ENCODE measurements at regions not wholly inside any gene's neighbourhood (a gene's known extent, or its start where the extent isn't known, plus 50 kb on each side); places are given as distances from the start of the nearest gene placed in this dataset.
A peak's percentile ranks its signal among the peaks of the same experiment; 100 is the strongest.
"Not testable (repeated sequence)": the region's sequence is repeated elsewhere in the genome, so short reads cannot be mapped to it uniquely, and the experiment has no call there.

DNA sequence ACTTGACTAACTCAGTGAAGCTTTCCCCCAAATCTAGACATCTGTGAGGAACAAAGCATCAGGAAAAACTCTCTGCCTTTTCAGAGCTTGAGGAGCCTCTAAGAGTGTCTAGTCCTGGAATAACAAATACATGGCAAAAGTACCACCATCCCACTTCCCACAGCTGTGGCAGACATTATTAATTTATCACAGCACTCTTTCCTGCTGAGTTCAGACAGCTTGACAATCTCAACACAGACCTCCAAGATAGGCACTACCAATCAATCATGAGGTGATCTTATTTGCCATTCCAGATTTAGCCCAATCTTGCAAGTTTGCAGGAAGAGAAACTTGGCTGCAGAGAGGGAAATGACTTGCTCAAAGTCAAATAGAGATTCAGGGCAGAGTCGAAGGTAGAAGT is 202.8 kb downstream of the MN1 start:
- DNase-seq (ENCODE audit: low spot score) = no peak

DNA sequence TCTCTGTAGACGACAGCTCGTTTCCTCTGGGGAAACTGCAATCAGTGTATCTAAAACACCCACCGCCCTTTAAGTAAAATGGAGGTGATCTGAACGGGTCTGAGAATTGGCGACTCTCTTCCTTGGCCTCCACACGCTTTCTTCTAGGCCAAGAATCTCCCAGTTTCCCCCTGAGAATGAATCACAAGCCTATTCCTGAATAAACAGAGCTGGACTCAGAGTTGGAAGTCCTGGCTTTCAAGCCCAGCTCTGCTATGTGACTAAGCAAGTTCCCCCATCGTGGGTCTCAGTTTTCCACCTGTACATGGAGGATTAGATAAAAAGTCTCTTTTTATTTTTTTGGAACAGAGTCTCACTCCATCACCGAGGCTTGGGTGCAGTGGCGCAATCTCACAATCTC is 200.4 kb downstream of the MN1 start:
- DNase-seq (ENCODE audit: low spot score) = no peak

DNA sequence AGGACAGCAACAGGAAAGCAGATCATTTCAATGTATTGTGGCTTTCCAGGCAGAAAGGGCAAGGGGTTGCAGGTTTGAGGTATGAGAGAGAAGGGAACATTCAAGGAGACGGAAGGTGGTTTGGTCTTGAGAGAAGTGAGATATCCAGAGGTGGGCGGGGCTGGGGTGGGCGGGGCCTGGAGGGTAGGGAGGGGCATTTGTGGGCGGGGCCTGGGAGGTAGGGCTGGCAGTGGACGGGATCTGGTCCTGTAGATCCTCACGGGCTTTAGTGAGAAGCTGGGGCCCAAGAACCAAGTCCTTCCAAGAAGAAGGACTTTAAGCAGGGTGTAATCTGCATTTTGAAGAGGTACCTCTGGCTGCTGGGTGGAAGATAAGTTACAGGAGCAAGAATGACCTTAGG is 199.2 kb downstream of the MN1 start:
- no peak for DNase-seq (ENCODE audit: low spot score)

DNA sequence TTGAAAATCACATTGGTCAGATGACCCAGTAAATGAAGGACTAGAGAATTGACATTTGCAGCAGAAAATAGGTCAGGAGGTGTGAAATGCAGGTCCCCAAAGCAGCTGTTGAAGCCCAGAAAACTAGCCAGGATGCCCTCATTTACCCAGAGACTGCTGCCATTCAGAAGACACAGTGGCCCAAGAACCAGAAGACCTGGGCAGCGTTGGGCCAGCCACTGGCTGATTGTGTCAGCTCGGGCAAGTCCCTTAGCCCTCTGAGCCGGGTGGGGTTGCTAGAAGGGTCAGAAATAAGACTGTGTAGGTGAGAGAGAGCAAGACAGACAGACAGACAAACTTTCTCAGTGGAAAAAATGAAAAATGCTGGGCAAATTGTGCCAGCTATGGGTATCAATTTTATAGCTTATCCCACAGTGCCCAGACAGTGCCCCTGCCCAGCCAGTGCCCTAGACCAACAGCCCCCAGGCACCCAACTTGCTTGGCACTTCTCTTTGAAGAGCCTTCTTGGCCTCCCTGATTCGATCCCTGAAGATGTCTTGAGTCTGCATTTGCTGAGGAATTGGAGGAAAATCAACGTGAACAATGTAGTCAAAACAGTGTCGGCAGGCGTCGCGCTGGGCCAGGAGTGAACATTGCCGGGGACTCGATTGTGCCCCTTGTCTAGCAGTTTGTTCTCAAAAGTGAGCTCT is 198.3 kb downstream of the MN1 start:
- DNase-seq (ENCODE audit: low spot score) = no peak

DNA sequence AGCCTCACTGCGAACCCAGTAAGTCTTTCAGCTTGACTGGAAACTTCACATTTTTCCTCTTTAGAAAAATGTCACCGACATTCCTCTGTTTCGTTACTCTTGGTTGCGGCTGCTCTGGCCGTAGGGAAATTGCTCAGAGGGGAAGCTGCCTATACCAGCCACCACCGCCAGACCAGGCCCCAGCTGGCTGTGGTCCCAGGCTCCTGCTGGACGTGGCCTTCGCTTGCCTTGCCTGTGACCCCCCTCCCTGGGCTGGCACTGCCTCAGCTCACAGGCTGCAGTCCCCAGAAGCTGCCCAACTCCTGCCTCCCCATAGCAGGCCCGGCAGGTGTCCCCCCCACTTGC is 197.8 kb downstream of the MN1 start:
- DNase-seq (ENCODE audit: low spot score) = no peak

DNA sequence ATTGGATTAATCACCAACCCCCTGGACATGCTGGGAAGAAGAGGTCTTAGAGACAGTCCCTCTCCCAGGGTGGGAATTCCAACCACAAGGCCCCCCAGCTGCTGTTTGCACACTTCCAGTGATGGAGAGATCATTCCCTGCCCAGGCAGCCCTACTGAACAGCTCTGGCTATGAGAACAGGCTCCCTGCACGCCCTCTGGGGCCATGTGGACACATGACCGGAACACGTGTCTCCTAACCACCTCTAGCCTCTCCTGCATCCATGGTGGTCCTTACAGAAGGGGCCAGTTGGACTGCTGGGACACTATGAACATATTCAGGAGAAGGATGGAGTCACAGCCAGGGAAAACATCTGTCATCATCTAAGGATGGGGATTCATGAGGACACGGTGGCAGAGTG is 196.2 kb downstream of the MN1 start:
- DNase-seq (ENCODE audit: low spot score) = no peak

DNA sequence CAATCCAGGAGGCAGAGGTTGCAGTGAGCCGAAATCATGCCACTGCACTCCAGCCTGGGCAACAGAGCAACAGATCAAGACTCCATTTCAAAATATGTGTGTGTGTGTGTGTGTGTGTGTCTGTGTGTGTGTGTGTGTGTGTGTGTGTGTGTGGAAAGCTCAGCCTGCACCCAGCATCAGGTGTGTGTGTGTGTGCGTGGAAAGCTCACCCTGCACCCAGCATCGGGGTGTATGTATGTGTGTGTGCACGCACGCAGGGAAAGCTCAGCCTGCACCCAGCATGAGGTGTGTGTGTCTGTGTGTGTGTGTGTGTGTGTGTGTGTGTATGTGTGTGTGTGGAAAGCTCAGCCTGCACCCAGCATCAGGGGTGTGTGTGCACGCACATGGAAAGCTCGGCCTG is 193.8 kb downstream of the MN1 start:
- DNase-seq (ENCODE audit: low spot score) = not testable (repeated sequence)

DNA sequence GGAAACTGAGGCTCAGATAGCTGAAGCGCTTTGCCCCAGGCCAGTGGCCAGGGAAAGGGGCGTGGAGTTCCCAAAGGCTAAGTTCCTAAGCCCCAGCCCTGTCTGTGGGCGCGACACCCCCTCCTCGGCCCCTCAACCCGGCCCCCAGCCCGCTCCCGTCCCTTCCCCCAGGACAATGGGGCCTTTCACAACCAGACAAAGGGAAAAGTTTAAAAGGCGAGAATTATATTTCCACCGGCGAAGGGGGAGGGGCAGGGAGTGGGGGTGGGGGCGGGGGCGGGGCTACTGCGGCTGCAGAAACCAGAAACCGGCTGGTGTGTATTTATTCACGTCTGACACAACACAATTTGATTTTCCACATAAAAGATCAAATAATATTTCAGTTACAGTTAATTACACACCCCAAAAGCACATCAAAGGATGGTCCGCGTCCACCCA is 192.1 kb downstream of the MN1 start:
- no peak for DNase-seq (ENCODE audit: low spot score)

DNA sequence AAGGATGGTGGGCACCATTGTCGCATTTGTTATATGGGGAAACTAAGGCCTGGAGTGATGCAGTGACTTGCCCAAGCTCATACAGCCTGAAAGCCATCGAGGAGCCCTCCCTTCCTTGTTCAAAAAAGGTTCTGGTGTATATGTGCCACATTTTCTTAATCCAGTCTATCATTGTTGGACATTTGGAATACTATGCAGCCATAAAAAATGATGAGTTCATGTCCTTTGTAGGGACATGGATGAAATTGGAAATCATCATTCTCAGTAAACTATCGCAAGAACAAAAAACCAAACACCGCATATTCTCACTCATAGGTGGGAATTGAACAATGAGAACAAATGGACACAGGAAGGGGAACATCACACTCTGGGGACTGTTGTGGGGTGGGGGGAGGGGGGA is 191.4 kb downstream of the MN1 start:
- DNase-seq (ENCODE audit: low spot score) = not testable (repeated sequence)

DNA sequence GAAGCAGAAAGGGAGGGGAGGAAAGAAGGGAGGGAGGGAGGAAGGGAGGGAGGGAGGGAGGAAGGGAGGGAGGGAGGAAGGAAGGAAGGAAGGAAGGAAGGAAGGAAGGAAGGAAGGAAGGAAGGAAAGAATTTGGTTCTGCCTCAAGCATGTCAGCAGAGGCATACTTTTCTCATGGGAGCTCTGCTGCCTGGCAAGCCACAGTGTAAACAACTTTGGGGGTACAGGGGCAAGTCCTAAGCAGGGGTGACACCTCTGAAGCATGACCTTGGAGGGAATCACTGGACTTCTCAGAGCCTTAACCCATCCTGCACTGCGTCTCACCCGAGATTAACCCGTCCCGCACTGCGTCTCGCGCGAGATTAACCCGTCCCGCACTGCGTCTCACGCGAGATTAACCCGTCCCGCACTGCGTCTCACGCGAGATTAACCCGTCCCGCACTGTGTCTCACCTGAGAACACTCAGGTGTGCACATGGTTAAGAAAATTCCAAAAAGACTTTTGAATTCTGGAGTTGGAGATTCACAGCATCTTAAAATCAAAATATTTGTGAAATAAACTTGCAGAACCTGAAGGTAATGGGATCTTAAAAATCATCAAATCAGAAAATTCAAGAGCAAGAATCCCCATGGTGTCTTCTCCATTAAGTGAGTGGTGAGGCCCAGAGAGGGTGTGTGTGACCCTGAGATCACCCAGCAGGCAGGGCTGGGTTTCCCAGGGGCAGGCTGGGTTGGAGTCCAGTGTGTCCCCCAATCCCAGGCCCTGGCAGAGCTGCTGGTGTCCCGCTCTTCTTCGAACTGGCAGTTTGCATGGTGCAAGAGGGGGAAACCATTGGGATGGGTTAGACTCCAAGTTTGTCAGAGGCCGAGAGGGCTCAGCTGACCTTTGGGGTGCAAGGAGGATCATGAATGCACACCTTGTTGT is 190.4 kb downstream of the MN1 start:
- DNase-seq (ENCODE audit: low spot score) = no peak

DNA sequence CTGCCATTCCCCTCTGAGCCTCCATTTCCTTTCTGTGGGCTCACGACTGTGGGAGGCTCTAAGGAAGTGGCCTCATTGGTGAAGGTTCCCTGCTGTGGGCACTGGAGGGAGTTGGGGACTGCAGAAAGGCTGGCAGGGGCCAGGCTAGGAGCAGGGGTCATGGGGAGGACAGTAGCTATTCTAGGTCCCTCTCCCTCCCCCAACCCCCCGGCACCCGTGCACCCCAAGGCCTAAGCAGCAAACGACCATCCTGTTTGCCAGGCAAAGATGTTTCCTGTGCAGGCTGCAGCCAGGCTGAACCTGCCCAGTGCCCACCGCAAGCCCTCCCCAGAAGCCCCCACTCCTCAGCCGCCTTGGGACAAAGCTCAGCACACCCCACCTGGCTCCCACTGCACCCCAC is 189.4 kb downstream of the MN1 start:
- no peak for DNase-seq (ENCODE audit: low spot score)

DNA sequence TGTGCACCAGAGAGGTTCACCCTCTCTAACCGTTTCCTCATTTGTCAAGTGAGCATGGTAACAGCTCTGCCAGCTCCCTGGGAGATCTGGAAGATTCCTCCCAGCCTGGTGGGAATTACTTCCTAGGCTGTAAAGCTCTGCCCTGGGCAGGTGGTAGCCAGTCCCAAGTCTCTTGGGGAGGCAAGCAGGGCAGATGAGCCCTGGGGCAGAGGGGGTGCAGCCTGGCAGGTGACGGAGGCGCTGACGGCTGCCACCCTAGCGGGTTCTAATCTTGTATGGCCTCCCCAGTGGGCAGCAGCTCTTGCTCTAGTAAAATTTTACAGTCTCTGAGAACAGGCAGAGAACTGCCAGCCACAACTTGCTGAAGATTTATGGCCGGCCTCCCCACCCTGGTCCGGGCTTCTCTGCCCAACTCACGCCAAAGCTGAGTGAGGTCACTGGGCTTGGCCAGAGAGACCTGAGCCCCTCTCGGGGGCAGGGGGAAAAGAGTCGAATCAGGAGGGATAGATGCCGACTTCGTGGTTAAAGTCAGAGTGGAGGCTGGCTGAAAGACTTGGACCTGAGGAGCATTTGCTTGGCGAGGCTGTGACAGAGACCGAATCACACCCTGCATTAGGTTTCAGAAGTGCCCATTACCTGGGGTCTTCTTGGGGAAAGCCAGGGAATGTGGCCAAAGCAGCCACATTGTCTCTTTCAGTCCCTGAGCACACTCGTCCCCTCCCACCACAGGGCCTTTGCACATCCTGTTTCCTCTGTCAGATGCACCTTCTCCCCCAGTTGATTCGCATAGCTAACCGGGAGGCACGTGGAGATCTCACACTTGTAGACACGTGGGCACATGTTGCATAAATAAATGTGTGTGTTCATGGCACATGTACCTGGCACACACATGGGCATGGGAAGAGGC is 188.2 kb downstream of the MN1 start:
- DNase-seq (ENCODE audit: low spot score) = no peak

DNA sequence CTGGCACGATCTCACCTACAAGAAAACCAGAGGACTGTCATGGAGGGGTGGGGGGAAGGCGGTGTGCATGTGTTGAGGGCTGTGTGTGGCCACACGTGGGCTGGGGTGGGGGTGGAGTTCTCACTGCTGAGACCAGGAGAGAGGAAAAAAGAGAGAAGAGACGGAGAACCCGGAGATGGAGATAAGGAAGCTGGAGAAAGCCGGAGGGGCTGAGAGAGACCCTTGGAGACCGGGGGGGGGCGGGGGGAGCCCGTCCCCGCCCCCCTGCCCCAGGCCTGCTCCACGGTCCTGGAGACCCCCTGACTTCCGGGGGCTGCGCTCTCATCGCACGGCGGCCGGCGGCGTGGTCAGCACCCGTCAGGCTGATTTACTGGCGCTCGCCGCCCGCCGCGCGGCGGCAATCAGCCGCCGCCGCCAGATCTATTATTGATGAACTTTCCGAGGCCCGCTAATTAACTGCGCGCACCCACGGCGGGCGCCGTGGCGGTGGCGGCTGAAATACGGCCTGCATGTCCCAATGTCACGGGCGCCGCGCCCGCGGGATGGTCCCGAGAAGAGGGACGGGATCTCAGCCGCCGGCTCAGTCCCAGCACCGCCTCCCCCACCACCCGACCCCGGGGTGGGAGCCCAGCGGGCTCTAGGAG is 187.4 kb downstream of the MN1 start:
- DNase-seq (ENCODE audit: low spot score) = no peak

DNA sequence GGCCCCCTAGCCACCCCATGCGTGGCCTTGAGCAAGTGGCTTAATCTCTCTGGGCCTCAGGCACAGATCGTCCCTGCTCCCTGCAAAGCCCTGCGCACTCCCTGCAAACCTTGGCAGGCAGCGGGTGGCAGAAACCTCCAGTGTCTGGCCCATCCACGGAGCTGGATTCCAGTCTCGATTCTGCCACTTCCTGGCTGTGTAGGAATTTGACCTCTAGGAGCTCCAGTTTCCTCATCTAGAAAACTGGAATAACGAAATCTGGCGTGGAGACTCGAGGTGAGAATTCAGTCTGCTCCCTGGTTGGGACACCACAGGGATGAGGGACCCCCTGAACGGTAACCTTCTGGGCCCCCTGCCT is 186.9 kb downstream of the MN1 start:
- DNase-seq (ENCODE audit: low spot score) = peak; percentile 49

DNA sequence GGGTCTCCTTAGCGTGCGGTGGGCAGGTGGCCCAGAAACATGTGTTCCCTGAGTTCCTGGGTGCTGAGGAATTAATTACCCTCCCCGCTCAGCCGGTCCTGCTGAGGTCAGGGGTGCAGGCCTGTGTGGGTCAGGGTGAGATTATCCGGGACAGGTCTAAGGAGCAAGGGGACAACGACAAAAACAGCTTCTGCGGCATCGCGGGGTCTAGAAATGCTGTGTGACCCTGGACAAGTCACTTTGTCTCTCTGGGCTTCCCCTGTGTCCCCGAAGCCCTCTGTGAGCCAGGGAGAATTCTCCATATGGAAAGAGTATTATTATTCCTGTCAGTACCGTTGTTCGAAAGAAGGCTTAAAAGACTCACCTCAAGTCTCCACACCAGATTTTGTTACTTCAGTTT is 186.1 kb downstream of the MN1 start:
- no peak for DNase-seq (ENCODE audit: low spot score)

DNA sequence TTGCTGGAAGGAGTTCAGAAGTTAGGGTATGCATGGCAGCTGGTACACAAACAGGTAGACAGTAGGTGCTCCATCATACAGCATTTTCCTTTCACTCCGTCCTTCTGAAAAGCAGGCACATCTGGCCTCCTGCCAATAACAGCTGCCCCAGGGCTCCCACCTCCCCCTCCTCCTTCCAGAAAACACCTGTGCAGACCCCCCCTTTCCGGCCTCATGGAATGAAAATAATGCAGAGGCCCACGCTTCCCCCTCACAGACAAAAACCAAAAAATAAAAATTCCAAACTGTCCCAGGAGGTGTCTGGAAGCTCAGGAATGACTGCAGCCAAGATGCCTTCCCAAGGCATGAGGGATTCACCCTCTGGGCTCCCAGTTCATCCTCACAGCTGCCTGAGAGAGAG is 185.5 kb downstream of the MN1 start:
- DNase-seq (ENCODE audit: low spot score) = no peak

DNA sequence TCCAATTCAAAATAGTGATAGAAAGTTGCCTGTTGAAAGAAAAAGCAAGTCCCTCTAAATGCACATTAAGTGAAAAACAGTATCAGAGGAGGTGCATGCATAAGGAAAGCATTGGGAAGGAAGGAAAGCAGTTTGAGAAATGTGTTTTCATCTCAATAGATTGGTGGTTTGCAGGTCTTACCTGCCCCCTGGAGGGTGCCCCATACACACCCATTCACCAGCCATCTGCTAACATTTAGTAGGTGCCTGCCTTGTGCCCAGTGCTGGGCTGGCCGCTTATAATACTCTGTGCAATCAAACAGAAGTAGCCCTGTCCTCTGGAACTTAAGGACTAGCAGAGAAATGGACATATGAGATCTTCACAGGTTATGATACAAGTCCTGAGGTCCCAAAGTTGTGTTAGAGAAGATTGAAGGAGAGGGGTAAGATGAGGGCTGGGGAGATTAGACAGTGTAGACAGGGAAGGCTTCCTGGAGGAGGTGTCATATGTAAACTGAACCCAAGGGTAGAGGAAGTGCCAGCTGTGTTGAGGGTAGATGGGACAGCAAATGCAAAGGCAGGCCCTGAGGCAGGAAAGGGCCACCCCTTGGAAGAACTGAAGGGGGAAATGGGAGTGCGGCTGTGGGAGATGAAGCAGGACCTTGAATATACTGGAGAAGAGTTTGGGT is 184.2 kb downstream of the MN1 start:
- no peak for DNase-seq (ENCODE audit: low spot score)

DNA sequence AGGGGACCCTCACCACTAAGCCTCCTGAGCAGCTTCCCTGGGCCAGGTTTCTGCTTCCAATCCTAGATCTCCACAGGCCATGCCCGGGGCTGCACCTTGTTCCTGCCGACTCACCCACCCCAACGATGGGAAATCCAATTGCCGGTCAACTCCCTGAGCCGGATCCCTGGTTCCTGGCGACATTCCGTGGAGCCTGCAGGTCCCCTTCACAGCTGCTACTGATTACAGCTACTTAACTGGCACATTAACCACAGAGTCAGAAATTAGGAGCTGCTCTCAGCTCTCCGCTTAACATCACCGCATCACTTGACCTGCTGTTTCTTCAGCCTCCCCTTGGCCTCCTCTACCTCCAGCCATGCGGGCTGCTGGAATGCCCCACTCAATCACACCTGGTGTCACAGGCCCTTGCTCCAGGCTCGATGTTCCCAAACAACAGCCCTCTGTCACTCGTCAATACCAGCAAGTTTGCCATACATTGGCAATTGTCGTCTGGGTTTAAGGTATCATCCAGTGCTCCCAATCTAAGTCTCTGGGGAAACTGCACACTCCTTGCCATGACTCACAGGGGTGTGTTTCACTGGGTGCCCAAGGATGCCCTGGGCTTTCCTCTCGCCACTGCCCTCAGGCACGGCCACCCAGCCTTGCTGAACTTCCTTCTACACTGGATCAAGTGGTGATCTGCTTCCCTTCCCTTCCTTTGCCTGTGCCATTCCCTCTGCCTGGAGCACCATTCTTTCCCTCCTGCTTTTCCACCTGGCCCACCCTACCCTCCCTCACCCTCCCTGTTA is 181.0 kb downstream of the MN1 start:
- DNase-seq (ENCODE audit: low spot score) = no peak

DNA sequence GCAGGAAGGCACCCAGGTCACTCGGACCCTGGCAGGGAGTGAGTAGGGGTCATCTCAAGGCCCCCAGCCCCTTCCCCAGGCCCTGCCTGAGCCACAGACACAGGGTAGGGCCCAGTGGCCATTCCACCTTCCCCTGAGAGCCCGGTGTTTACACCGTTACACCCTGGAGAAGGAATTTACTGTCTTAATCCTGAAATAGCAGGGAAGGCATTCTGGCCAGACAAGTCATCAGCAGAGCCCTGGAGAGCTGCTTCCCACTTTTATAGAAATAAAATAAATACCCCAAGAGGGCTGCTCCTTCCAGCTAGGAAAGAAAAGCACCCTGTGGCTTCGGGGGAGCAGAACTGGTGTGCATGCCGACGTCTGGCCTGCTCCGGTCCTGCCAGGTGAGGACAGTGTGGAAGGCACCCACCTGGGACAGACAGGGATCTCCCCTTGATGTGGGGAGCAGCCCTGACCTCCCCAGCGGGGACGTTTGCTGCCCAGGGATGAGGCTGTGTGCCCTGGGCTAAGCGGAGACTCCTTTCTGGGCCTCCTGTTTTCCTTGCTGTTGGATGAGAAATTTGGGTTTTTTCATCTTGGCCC is 180.0 kb downstream of the MN1 start:
- DNase-seq (ENCODE audit: low spot score) = no peak

DNA sequence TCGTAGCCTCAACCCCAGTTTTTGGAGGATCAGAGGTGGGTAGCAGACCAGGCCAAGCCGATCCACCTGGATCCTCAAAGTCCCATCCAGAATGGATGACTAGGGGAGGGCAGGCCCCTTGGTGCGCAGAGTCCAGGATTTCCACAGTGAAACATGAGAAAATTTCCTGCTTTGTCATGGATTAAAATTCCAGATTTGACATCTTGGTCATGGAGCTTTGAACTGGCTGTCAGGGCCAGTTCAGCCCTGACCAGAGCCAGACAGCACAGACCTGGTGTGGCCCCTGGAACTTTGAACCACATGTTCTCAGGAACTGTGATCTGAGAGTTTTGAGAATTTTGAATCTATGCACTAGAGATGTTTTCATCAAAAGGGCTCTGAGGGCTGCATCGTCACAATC is 177.5 kb downstream of the MN1 start:
- DNase-seq (ENCODE audit: low spot score) = no peak
